ENCODE measurements at regions not wholly inside any gene's neighbourhood (a gene's known extent, or its start where the extent isn't known, plus 50 kb on each side); places are given as distances from the start of the nearest gene placed in this dataset.
"Not testable (repeated sequence)": the region's sequence is repeated elsewhere in the genome, so short reads cannot be mapped to it uniquely, and the experiment has no call there.

GRCh38 chr22:23458663-23459541 is 121.2 kb downstream of the IGLL1 start:
- H3K4me3 ChIP-seq (ENCODE audit: low read depth, poor library complexity, severe bottlenecking): no peak overlapping the region
- intact Hi-C loops (cut with DNase I; ENCODE audit: low total_unique reads): no loop called here
- TF ChIP-seq POLR2A (IDR thresholded peaks at IDR 0.05): no peak
- TF ChIP-seq, protein P1, sequence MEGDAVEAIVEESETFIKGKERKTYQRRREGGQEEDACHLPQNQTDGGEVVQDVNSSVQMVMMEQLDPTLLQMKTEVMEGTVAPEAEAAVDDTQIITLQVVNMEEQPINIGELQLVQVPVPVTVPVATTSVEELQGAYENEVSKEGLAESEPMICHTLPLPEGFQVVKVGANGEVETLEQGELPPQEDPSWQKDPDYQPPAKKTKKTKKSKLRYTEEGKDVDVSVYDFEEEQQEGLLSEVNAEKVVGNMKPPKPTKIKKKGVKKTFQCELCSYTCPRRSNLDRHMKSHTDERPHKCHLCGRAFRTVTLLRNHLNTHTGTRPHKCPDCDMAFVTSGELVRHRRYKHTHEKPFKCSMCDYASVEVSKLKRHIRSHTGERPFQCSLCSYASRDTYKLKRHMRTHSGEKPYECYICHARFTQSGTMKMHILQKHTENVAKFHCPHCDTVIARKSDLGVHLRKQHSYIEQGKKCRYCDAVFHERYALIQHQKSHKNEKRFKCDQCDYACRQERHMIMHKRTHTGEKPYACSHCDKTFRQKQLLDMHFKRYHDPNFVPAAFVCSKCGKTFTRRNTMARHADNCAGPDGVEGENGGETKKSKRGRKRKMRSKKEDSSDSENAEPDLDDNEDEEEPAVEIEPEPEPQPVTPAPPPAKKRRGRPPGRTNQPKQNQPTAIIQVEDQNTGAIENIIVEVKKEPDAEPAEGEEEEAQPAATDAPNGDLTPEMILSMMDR (IDR thresholded peaks at IDR 0.05): no peak
- DNase-seq (ENCODE audit: low spot score in 2 of 2): peak in 1 of 2 donors; percentile 84
- whole genome bisulfite sequencing, 2 donors: 77 to 86% methylated on average over 41 to 58 of the region's 64 CpGs

DNA sequence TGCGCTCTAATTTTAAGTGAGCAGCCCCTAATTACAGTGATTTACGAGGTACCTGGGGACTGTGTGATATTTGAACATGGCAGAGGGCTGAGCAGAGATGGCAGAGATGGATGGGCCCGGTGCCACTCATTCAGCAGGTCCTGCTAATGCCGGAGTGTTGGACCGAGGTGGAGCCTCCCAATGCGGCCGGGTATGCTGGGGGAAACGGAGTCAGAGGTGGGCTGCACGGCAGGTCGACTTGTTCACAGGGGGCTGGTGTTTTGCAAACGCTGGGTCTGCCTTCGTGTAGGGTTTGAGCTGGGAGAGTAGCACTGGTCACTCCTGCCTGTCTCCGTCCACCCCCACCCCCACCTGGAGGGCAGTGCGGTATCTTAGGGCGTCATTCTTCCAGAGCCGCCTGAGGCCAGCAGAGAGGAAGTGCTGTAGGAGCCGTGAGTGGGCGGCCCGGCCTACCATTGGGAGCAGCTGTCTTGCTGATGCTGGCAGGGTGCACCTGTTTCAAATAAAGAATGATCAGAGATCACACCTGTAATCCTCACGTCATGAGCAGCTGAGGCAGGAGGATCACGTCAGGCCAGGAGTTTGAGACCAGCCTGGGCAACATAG is 122.6 kb downstream of the IGLL1 start:
- no peak overlapping the region for H3K4me3 ChIP-seq (ENCODE audit: low read depth, poor library complexity, severe bottlenecking)
- TF ChIP-seq, protein P1 (IDR thresholded peaks at IDR 0.05): no peak
- TF ChIP-seq POLR2A (IDR thresholded peaks at IDR 0.05): no peak
- DNase-seq (ENCODE audit: low spot score in 2 of 2): peak in 1 of 2 donors; percentile 79

DNA sequence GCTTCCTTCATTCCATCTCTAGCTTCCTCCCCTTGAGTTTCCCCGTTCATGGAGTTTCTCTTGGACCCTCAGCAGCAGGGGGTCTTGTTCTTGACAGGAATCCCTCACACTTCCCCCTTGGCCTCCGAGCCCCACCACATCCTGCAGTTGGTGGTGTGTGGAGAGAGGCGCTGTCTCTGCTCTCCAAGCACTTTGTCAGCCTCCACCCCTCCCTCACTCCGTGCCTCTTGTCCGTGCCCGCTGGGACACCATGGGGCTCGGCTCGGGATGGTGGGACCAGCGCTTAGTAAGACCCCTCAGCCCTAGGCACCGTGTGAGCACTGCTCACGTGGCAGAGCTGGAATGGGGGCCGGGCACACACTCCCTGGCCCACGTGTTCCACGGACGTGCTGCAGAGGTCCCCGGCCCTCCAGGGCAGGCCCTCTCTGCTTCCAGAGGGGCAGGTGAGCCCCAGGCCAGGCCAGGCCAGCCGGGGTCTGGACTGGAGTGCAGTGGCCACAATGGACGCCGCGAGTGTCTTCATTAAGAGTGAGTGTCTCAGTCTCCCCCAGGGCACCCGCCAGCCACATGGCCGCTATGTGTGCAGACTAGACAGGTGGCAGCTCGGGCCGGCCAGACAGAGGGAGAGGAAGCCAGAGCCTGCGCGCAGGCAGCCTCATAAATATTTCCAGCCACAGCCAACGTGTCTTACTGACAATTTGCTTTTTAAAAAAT is 123.3 kb downstream of the IGLL1 start:
- intact Hi-C loops (cut with DNase I; ENCODE audit: low total_unique reads); H3K4me3 ChIP-seq (ENCODE audit: low read depth, poor library complexity, severe bottlenecking): not testable (repeated sequence)
- 60 to 63% methylated on average over 18 to 27 of the region's 27 CpGs for WGBS, 2 donors
- peak in 1 of 2 donors; percentile 78 for DNase-seq (ENCODE audit: low spot score in 2 of 2)

More for the DNA sequence above, 122.6 kb downstream of the IGLL1 start:
- 62 to 64% methylated on average over 21 of the region's 21 CpGs for WGBS, 2 donors
- intact Hi-C loops (cut with DNase I; ENCODE audit: low total_unique reads): no loop called here

GRCh38 chr22:23454345-23454744 is 125.7 kb downstream of the IGLL1 start:
- DNase-seq (ENCODE audit: low spot score in 2 of 2); H3K4me3 ChIP-seq (ENCODE audit: low read depth, poor library complexity, severe bottlenecking); intact Hi-C loops (cut with DNase I; ENCODE audit: low total_unique reads): not testable (repeated sequence)
- 85 to 87% methylated on average over 9 of the region's 9 CpGs for WGBS, 2 donors

GRCh38 chr22:23453277-23453676 is 126.8 kb downstream of the IGLL1 start:
- H3K4me3 ChIP-seq (ENCODE audit: low read depth, poor library complexity, severe bottlenecking): no peak overlapping the region
- DNase-seq (ENCODE audit: low spot score in 2 of 2): peak in 1 of 2 donors; percentile 54
- 84 to 89% methylated on average over 9 of the region's 9 CpGs for WGBS, 2 donors
- no peak for TF ChIP-seq POLR2A (IDR thresholded peaks at IDR 0.05)
- TF ChIP-seq, protein P1 (IDR thresholded peaks at IDR 0.05): no peak
- intact Hi-C loops (cut with DNase I; ENCODE audit: low total_unique reads): no loop called here

- 75 to 78% methylated on average over 22 to 23 of the region's 23 CpGs for WGBS, 2 donors
- TF ChIP-seq POLR2A (IDR thresholded peaks at IDR 0.05): no peak
- TF ChIP-seq, protein P1 (IDR thresholded peaks at IDR 0.05): no peak
- DNase-seq (ENCODE audit: low spot score in 2 of 2): peak in 1 of 2 donors; percentile 68
- intact Hi-C loops (cut with DNase I; ENCODE audit: low total_unique reads): no loop called here
- no peak overlapping the region for H3K4me3 ChIP-seq (ENCODE audit: low read depth, poor library complexity, severe bottlenecking)
These were observed 127.7 kb downstream of the IGLL1 start for GRCh38 chr22:23452231-23453010.

DNA sequence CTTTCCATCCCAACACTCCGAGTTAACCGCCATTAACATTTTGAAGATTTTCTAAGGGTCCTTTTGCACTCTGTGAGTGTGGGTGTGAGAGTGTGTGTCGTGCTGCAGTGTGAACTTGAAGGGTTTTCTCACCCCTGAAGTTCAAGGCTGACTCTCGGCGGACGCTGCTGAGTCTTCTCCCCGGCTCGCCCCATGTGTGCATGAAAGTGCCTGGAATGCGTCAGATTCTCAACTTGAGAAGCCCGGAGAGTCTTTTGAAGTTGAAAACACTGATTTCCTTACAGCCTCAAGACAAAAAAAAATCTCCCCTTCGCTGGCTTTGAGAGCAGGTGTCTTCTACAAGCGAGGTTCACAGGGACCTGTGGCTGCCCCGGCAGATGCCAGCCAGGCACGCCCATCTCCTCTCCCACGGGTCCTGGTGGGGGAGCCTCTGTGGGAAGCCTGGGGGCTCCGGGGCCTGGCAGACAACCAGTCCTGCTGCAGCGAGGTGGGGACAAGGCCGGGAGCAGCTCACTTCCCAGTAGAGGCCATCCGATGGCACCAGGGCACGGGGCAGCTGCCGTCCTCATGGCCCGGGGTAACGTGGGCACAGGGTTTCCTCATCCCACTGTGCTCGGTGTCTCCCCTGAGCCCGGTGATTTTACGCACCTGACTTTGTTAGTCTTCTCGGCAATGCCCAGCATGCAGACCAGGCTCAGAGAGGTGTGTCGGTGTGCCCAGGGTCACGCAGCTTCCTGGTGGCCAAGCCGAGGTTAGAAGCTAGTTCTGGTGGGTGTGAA is 128.4 kb downstream of the IGLL1 start:
- 57 to 60% methylated on average over 22 to 29 of the region's 30 CpGs for WGBS, 2 donors
- intact Hi-C loops (cut with DNase I; ENCODE audit: low total_unique reads): not testable (repeated sequence)

GRCh38 chr22:23450821-23451220 is 129.3 kb downstream of the IGLL1 start:
- intact Hi-C loops (cut with DNase I; ENCODE audit: low total_unique reads); H3K4me3 ChIP-seq (ENCODE audit: low read depth, poor library complexity, severe bottlenecking): not testable (repeated sequence)
- DNase-seq (ENCODE audit: low spot score in 2 of 2): peak in 1 of 2 donors; percentile 66
- 85 to 87% methylated on average over 6 to 7 of the region's 15 CpGs for WGBS, 2 donors

More for the DNA sequence above, 128.4 kb downstream of the IGLL1 start:
- DNase-seq (ENCODE audit: low spot score in 2 of 2): peak in 1 of 2 donors; percentile 71
- not testable (repeated sequence) for H3K4me3 ChIP-seq (ENCODE audit: low read depth, poor library complexity, severe bottlenecking)

All from lower leg skin (tissue), 4 donors.